ENCODE measurements at regions not wholly inside any gene's neighbourhood (a gene's known extent, or its start where the extent isn't known, plus 50 kb on each side); places are given as distances from the start of the nearest gene placed in this dataset.
A peak's percentile ranks its signal among the peaks of the same experiment; 100 is the strongest.

DNA sequence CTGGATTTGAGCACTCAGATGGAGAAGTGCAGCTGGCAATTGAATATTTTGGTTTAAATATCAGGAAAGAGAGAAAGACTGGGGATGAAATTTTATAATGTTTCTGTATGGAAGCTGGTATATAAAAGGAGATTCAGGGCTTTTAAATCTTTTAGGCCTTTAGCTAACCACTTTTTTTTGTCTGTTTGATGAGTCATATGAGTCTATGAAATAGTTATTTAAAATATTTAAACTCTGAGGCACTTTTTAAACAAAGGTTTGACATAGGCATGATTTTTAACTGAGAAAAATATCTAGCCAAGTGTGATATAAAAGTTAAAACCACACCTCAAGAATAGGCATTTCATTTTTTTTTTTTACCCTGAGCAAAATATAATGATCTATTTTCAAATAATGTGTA lies 944.3 kb downstream of the GATA3 start:
- DNase-seq (ENCODE audit: extremely low read depth in 1 of 2, low read depth in 1 of 2): no peak

DNA sequence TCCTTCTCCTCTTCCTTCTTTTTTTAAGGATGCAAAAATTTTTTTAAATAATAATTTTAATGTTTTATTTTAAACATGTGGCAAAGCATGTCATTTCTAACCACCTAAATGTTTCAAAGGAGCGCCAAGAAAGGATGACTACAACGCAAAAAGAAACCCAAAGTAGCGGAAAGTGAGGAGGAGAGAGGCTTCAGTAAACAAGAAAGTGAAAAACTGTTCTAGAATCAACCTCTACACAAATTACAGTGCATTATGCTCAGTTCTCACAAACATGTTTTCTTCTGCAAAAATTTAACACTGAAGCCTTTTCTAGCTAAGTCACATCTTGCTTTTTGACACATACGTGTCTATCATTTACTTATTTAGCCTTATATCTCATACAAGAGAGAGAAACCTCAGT lies 948.6 kb downstream of the GATA3 start:
- no peak for DNase-seq (ENCODE audit: extremely low read depth in 1 of 2, low read depth in 1 of 2)

DNA sequence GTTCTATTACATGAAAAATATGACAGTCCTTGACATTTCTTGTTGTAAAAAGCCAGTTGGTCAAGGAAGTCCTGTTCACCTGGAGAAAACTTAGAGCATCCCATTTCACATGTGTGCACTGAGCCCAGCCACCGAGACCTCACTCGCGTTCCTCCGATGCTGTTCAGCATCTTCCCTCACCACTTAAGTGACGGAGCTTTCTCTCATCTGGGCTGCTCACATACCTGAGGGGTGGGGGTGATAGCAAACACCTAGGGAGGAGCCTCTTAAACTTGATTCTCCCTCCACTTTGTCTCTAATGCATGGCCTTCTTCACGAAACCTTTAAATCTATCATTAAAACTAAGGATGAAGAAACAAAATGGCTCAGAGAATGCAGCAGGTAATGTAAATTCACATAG lies 950.2 kb downstream of the GATA3 start:
- DNase-seq (ENCODE audit: extremely low read depth in 1 of 2, low read depth in 1 of 2): no peak

DNA sequence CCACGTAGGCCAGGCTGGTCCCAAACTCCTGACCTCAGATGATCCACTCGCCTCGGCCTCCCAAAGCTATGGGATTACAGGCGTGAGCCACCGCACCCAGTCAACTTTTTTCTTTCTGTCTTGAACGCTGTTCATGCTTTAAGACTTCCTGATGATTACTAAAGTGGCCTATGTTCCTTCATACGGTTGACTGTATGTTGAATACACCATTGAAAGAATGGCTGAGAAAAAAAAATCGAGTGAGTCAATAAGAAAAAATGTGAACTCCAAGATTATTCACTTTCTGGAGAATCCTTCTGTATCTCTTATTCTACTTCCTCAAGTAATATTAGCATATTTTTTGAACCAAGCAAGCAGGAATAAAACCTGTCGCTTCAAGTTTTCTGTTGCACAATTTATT lies 955.0 kb downstream of the GATA3 start:
- no peak for DNase-seq (ENCODE audit: extremely low read depth in 1 of 2, low read depth in 1 of 2)

DNA sequence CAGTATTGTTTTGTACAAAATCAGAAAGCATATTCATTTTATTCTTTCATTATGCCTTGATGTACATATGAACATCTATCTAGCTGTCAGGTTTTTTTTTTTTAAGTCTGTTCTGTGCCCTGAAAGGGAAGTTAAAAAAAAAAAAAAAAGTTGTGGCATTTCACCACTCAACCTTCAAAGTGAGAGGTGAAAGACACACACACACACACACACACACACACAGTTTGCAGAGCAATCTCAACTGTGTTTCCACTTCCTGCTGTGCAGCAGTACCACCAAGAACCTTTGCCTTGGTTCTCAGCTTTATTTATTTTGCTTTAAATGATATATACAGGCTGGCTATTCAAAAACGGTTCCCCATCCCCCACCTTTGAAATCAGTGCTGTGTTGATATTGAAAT lies 955.6 kb downstream of the GATA3 start:
- DNase-seq (ENCODE audit: extremely low read depth in 1 of 2, low read depth in 1 of 2): peak in 1 of 2 donors; percentile 49

DNA sequence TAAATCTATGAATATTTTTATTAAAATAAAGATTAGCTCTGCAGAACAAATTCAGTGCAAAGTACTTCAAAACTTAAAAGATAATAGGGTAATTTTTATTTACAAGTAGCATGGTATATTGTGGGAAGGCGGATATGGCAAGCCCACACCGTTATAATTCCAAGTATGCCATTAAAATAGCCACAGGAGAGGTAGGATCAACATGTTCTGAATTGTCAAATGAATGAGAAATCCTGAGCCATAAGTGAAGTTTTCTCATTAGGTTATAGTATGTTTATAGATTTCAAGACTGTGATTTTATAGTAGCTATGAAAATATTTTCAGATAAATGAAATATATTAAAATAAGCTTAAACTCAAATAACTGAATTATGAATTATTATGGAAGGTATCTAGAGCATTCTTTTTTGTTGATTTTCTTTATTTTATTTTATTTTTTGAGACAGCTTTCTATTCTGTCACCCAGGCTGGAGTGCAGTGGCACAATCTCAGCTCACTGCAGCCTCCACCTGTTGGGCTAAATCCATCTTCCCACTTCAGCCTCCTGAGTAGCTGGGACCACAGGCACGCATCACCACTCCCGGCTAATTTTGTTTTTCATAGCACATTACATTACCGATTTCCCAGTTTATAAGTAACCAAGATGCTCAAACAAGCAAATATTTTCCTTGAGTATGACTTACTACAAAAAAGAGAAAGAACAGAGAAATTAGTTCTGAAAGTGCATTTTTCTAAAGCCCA lies 956.6 kb downstream of the GATA3 start:
- no peak for DNase-seq (ENCODE audit: extremely low read depth in 1 of 2, low read depth in 1 of 2)

DNA sequence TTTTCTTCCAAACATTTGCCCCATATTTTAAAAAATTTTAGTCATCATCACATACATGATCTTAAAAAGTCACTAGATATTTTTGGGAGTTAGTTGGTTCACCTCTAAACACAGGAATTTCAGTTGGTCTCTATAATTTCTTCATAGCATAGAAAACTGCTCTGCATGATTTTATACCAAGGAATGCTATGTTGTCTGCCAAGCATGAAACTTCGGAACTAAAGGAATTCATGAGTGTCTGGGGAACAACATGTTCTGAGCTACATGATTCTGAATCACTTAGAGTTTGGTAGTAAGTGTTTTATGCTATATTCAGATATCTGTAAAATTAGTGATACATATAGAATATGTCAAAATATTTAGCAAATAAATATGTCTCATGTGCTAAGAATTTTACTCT lies 957.8 kb downstream of the GATA3 start:
- DNase-seq (ENCODE audit: extremely low read depth in 1 of 2, low read depth in 1 of 2): no peak

DNA sequence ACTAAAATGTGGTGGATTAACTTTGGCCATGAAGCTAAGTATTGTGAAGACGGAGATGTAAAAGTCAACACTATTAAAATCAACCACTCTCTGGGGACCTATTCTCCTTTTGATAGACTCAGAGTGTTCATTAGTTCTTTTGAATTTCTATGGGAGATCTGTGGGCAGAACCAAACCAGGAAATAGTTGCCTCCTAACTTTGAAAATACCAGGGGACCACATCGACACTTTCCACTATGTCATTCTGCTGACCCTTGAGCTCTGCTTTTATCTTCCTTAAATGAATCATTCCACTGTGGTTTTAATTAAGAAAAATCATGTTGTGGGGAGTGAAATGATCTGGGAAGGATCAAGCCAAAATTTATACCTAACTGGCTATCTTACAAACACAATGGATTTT lies 960.5 kb downstream of the GATA3 start:
- no peak for DNase-seq (ENCODE audit: extremely low read depth in 1 of 2, low read depth in 1 of 2)

DNA sequence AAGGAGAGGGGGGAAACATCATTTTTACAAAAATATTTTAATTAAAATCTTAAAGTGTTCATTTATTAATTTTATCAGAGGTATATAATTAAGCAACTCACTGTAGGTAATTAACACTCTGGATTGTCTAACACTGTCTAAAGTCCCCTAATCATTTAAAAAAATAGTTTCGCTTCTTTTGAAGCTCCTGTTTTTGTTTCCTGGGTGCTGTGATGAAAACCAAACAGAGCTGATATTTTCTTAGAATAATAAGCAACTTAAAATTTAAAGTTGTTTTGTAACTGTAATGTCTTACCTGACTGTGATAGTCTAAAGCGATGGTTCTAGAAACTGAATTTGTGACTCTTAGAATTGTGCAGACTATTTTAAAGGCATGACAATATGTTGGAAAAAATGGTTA lies 961.0 kb downstream of the GATA3 start:
- no peak for DNase-seq (ENCODE audit: extremely low read depth in 1 of 2, low read depth in 1 of 2)

DNA sequence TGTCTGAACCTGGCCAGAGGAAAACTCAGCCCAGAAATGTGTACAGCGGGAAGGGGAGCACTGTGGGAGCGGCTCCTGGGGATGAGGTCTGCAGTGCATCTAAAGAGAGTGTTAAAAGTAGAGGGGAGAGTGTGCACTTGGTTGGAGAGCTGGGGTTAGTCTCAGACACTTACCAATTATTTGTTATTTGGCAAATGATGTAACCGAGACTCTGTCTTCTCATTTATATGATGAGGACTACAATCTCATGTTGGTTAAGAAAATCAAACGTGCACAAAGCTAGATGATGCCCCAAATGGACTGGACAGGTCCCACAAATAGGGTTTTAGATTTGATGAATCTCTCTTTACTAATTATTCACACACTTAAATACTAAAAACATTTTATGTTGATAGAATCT lies 962.4 kb downstream of the GATA3 start:
- no peak for DNase-seq (ENCODE audit: extremely low read depth in 1 of 2, low read depth in 1 of 2)

DNA sequence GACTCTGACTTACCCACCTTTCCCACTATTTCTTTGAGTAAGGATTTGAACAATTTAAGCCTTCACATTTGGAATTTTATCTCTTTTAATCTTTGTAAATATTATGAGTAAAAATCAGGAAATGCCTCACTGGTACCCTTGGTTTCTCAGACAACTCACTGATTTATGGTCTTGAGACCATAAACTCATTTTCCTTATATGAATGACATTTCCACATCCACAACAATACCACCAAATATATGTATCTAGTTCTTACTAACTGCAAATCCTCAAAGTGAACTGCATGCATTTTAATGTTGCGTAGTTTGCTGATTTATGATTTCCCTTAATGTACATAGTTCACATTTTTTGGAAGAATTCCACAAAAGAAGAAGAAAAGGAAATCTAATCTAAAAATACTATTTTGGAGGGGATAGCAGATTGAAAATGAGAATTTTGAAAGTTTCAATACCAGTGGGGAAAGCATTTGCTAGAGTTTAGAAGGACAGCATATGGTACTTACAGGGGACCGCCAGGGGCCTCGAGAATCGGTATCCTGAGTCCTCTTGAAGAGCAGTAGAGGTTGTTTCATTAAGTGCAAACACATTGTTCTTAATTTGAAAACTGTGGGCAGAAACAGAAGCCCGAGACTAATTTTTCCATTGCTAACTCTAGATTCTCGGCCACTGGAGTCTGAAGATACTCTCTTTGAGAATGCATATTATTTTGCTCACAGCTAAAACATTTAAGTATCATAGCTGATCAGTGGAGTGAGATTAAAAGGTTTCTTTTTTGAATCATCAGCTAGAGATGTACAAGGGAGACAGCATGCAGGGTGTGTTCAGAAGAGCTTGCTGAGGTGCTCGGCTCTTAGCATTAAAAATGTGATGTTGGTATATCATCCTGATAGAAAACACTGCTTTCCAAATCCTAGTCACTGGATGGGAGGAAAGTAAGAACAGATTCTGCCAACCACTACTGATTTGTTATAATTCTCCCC lies 964.0 kb downstream of the GATA3 start:
- no peak for DNase-seq (ENCODE audit: extremely low read depth in 1 of 2, low read depth in 1 of 2)

DNA sequence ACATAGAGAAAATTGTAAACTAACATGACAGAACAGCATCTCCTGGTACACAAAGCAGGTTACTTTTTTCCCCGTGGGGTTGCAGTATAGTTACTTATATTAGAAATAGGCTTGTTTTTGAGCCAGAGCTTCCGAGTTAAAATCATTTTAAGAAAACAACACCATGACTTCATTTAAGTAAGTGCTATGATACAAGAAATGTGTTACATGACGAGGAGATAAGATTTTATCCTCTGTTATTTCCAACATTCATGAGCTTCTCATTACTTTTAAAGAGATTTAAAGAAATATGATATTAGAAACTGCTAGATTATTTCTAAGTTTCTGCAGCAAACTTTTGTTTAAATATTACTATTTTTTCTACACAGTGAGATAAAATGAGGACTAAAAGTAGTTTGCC lies 968.7 kb downstream of the GATA3 start:
- DNase-seq (ENCODE audit: extremely low read depth in 1 of 2, low read depth in 1 of 2): no peak

DNA sequence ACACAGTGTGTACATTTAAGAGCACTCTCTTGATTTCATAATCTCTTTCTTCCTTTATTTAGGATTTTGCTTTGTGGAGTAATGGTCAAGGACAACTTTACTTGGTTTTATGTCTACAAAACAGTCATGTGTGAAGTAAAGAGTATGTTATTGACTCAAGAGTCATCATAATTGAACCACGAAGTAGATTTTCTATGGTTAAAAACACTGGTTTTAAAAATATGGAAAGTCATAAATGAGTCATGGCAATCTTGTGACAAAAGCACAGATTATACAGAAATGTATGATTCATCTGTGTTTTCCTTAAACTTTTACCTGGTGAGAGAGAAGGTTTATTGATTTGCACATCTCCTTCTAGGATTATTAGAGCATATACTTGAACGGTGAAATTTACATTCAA lies 969.7 kb downstream of the GATA3 start:
- no peak for DNase-seq (ENCODE audit: extremely low read depth in 1 of 2, low read depth in 1 of 2)

DNA sequence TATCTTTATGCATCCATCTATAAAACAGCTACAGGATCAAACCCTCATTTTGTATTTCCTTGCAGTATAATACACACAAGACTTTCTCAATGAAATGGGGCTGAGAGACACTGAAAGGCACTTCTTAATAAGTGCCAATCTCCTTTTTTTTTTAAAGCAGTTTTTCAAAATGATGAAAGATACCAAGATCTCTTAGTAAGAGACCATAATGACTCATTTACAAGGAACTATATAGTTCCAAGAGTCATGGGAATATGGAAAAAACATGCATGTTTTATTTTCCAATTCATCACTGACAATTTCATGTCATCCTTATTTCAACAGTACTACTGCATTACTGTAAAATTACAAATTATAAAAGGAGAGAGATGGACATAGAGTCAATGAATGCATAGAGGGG lies 973.7 kb downstream of the GATA3 start:
- DNase-seq (ENCODE audit: extremely low read depth in 1 of 2, low read depth in 1 of 2): no peak

DNA sequence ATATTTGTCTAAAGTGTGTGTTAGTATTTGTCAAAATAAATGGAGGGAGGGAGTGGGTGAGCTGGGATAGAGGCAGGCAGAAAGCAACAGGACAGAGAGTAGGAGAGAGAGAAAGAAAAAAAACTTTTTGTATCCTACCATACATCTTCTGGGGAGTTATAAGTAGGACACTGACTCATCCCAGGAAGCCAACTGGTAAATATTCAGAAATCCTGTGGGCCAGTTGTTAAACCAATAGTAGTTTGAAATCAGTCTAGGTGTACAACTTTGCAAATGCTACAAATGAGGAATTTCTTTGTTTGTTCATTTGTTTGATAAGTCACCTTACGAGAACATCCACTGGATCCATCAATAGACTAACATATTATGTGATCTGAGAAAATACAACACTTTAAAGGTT lies 980.9 kb downstream of the GATA3 start:
- DNase-seq (ENCODE audit: extremely low read depth in 1 of 2, low read depth in 1 of 2): no peak

DNA sequence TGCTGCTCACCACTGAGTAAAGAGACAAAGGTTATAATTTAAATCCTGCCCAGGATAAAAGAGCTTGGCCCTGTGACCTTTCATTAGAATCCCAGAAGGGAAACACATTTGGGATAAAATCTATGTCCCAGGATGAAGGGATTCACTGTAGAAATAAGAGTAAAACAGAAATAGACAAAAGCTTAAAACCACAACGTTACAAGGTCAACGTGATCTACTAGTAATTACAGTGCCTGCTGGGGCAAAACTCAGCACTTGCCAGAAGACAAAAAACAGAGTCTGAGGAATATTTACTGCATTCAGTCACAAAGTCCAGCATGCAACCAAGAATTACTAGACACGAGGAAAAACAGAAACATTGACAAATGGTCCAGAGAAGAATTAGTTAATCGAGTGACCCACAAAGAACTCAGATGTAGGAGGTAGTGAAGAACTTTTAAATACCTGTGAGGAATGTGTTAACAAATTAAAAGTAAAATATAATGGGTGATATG lies 982.3 kb downstream of the GATA3 start:
- no peak for DNase-seq (ENCODE audit: extremely low read depth in 1 of 2, low read depth in 1 of 2)

DNA sequence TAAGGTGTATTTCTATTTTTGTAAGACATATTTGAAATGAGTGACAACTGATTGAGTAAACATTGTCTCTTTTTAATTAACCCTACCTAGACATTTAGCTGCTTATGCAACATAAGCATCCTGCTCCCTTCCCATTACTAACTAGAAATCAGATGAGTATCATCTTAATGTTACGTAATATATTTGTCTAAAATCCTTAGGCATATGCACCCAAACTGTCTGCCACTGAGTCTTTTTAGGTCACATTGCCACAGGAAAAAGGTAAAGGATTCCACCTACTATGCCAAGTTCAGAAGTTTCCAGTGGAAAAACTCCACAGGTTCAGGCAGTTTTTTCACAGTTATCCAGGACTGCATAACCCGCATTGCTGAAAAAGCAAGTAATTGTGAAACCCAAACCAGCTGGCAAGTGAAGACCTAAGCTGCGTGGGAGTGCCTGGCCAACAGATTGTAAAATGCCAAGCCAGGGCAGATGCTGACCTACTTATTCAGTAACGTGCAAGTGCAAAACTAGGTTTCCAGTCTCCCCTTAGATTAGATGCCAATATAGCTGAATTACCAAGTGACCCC lies 983.7 kb downstream of the GATA3 start:
- DNase-seq (ENCODE audit: extremely low read depth in 1 of 2, low read depth in 1 of 2): no peak

DNA sequence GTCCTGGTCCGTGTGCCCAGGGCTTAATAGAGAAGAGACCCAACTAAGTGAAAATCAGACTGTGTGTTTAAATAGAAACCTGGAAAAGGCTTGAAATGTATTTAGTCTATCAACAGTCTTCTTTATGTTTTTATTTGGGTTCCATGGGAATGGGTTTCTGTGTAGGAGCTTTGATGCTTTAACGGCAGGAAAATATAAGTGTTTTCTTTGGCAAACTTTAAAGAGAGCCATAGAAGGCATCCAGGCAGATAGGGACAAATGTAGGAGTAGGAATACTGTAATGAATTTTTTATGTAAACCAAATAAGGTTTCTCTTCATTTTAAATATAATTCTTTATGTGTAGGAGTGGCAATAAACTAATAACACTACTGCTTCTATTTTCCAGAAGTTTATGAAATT lies 989.0 kb downstream of the GATA3 start:
- no peak for DNase-seq (ENCODE audit: extremely low read depth in 1 of 2, low read depth in 1 of 2)

DNA sequence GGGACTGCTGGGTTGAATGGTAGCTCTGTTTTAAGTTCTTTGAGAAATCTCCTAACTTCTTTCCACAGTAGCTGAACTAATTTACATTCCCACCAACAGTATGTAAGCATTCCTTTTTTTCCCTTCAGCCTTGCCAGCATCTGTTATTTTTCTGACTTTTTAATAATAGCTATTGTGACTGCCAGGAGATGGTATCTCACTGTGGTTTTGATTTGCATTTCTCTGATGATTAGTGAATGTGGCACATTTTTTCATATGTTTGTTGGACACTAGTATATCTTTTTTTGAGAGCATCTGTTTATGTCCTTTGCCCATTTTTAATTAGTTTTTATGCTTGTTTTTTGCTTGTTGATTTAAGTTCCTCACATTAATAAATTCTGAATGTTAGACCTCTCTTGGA lies 990.8 kb downstream of the GATA3 start:
- DNase-seq (ENCODE audit: extremely low read depth in 1 of 2, low read depth in 1 of 2): no peak

DNA sequence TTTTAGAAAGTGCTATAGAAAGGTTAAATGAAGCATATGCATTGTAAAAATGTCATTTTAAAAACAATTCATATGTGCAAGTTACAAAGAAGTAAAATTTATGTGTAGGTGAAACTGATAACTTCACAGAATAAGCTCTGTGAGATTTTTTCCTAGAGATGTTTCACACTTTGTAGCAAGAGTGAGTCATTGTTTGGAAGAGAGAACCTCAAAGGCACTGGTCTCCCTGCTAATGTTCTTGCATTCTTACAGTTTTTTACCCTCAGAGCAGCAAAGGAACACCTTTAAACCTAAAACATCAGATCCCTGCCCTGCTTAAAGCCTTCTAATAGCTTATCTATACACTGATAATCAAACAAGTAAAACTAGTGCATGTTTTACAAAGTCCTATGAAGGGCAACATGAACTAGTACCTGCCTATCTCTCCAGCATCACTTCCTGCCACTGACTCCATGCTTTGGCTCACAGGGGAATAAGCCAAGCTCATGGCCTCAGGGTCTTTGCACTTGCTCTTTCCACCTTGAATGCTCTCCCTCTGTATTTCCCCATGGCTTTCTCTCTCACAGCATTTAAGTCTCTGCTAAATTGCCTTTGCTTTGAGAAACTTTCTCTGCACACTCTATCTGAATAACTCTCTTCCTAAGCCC lies 997.0 kb downstream of the GATA3 start:
- no peak for DNase-seq (ENCODE audit: extremely low read depth in 1 of 2, low read depth in 1 of 2)

DNA sequence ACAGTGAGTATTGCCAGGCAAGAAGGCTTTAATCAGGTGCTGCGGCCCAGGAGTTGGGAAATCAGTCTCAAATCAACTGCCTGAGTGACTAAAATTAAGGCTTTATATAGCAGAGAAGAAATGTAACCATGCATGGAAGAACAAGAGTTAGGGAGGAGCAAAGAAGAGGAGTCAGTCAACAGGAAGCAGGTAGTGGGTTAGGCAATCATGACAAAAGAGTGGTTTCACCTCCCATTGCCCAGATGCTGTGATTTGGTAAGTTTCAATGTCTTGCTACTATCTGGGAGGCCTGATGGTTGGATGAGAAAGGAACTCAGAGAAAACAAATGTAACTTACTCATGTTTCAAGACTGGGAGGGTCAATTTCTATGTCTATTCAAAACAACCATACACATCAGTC lies 998.3 kb downstream of the GATA3 start:
- no peak for DNase-seq (ENCODE audit: extremely low read depth in 1 of 2, low read depth in 1 of 2)

Measured in stimulated activated CD8-positive, alpha-beta memory T cell treated with anti-CD3 and anti-CD28 coated beads, Interleukin-7, amount 100 ng/mL, for 48 hours (primary cell).